HG02970 (cell line): ENCODE measurements at regions not wholly inside any gene's neighbourhood (a gene's known extent, or its start where the extent isn't known, plus 50 kb on each side); places are given as distances from the start of the nearest gene placed in this dataset.

ENCODE experiments used
- ATAC-seq: cut with Tn5 transposase; IDR thresholded peaks from one replicate; pipeline ENCODE4 v1.9.1; 2021; ENCODE audit warnings: mild to moderate bottlenecking, moderate library complexity, moderate number of reproducible peaks; ENCODE audit not compliant: unreplicated experiment, low FRiP score

DNA sequence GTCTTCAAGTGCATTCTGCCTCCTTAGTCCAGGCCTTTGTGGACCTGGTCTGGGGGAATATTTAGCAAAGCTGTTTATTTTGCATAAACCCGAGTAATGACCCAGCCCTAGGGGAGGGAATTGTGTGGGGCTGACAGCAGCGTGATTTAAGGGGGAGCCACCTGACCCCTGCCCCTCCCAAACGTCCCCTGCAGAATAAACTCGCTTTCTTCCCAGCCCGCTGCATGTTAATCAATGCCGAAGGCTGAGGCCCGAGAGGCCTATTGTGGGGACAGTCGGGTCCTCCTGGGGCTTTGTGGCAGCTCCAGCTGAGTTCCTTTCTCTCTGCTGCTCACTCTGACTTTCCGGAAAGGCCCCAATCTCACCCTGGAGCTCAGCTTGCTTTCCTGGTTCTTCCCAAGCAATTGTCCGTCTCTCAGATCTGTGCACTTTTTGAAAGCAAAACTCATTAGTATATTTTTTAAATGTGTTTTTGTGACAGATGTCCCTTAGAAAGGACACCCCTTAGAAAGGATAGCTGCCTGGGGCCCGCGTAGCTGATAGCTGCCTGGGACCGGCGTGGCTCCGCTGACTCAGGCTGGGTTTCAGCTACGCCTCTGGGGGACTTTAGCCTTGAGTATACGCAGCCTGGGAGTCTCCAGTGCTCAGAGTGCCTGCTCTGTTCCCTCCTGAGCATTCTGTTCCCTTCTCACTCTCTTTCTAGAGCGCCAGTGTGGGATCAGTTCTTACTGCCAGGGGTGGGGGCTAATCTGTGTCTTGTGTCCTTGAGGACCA lies 158.3 kb downstream of the GLI2 start:
- ATAC-seq: no peak

DNA sequence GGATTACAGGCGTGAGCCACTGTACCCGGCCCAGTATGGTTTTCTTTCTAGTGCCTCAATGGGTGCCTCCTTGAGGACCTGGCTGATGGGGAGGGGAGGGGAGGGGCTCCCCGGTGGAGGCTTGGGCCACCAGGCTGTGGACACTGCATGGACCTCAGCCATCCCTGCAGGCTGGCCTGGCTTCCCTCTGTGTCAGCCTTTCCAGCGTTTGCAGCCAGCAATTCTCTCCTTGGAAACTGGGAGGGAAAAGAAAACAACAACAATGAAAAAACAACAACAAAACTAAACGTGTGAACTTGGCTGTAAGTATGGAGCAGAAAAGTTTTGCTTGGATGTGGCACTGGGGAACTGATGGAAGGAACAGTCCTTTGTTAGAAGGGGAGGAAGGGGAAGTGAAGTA lies 159.3 kb downstream of the GLI2 start:
- no peak for ATAC-seq

GRCh38 chr2:120896126-120896525 lies 160.5 kb downstream of the GLI2 start:
- no peak for ATAC-seq

- no peak for ATAC-seq
Observed at GRCh38 chr2:120896901-120897300, 161.2 kb downstream of the GLI2 start.

DNA sequence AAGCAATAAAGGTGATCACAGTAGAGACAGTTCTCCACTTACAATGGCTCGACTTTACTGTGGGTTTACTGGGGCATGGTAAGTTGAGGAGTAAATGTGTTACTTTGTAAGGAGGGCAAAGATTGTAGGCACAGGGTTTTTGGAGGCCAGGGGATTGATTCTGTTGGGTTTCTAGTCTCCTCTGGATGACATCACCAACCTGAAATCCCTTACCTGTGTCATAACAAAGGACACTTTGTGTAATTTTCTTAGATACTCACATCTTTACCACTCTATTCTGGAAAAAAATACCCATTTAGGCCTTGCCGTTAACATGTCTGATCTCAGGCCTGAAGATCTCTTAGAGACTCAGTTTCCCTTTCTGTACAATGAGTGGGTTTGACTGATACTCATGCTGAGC lies 161.7 kb downstream of the GLI2 start:
- ATAC-seq: no peak

GRCh38 chr2:120898496-120898895 lies 162.8 kb downstream of the GLI2 start:
- no peak for ATAC-seq

DNA sequence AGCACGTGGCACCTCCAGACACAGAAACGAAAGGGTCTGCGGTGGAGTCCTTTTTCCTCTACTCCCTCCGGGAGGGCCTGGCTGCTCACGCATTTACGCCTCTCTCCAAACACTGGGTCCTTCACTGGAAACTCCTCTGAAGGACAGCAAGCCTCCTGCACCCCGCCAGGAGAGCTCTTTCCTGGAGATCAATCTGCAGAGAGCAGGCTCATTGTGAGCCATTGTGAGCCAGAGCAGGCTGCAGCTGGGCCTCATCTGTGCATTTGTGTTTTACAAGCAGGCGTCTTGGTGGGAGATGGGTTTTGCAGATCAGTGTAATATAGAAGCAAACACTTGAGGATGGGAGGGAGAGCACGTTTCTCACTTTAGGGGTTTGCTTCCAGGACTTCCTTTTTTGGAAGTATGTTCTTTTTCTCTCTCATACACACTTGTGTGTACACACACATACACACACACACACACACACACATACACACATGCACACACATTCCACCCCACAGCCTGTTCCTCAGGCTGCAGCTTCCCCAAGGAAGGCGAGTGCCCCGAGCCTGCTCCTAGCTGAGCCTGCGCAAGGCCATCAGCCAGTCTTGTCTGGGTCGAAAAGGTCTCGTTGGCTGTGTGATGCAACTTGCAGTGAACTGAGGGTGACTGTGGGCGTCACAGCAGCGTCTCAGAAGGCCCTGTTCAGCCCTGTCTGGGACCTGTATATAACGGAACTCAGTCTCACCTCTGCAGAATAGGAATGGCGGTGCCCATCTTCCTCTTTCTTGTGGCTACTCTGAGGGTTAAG lies 163.5 kb downstream of the GLI2 start:
- no peak for ATAC-seq

DNA sequence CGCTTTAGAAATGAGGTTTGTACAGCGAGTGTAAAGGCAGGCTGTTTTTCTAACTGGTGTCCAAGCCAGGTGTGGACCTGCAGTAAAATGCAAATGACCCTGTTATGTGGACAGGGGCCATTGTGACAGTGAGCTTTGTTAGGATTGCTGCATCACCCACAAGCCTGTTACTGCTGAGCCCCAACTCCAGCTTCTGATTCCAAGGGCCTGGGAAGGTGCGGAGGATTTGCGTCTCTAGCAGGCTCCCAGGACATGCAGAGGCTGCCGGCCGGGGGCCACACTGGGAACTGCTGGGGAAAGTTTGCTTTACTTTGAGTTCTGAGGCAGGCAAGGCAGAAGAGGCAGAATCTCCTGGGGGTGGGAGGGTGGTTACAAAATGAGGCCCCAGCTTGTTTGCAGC lies 164.1 kb downstream of the GLI2 start:
- no peak for ATAC-seq

DNA sequence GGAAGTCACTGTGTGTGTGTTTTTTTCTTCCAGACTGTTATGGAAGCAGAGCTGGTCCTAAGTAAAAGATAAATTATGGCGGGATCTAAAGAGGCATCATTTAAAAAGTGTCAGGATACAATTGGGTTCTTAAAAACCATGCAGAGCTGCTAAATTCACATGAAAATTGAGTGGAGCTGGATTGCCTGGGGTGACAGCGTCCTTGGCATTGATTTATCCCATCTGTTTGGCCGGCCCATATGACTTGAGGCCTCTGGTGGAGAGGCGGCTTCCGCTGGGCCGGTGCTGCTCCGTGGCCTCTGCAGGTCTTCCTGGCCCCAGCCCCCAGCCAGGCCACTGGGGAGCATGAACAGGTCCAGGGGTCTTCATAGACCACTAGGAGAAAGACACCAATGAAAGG lies 165.5 kb downstream of the GLI2 start:
- ATAC-seq: no peak

- no peak for ATAC-seq
Observed at GRCh38 chr2:120902592-120902991, 166.9 kb downstream of the GLI2 start.

- no peak for ATAC-seq
Observed at GRCh38 chr2:120904379-120904778, 168.7 kb downstream of the GLI2 start.

- no peak for ATAC-seq
Observed at GRCh38 chr2:120904830-120905234, 169.2 kb downstream of the GLI2 start.

- no peak for ATAC-seq
Observed at GRCh38 chr2:120905298-120905697, 169.6 kb downstream of the GLI2 start.

GRCh38 chr2:120905824-120906571 lies 170.3 kb downstream of the GLI2 start:
- ATAC-seq: no peak

GRCh38 chr2:120906914-120907313 lies 171.2 kb downstream of the GLI2 start:
- no peak for ATAC-seq

GRCh38 chr2:120907822-120908221 lies 172.2 kb downstream of the GLI2 start:
- ATAC-seq: no peak

DNA sequence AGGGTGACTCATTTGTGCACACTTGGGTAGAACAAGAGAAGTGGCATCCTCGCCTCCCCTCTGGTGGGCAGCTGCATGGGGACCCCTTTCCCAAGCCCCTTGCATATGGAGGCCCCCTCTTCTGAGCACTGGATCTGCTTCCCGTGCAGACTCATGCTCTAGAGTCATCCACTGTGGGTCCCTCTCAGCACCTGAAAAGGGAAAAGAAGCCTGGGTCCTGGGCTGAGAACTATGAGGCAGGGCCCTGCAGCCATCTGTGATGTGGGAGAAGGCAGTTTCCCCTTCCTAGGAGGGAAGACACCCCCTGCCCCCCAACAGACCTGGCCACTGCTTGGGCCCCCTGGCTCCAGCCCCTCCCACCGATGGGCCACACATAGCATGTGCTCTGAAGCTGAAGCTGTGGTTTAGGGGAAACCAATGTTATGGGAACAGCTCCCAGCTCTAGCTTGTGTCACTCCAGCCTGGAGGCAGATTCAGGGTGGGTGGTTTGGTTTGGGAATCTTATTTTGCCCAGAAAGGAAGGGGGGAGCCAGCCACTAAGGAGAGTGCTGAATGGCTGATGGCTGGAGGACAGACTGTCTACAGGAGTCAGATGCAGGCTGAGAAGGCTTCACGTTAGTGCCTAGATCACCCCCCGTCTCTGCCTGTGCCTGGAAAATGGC lies 172.8 kb downstream of the GLI2 start:
- no peak for ATAC-seq

GRCh38 chr2:120909102-120909501 lies 173.4 kb downstream of the GLI2 start:
- no peak for ATAC-seq

DNA sequence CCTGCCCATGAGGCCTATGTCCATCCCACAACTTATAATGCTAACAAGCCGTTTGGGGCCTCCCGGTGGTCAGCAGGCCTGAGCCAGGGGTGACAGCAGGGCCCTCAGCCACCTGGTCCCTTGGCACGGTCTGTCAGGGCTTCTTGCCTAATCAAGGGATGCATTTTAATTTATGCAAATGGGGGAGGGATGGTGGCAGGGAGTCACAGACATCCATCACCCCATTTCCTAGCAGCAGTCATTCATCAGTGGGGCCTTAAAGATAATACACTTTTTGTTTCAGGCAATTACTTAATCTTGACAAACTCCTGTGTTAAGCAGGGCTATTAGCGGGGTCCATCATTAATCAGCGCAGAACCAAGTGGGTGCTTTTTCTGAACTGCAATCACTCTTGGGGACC lies 174.5 kb downstream of the GLI2 start:
- no peak for ATAC-seq
